ENCODE measurements at regions not wholly inside any gene's neighbourhood (a gene's known extent, or its start where the extent isn't known, plus 50 kb on each side); places are given as distances from the start of the nearest gene placed in this dataset.

GRCh38 chr9:95724253-95724991, 151.1 kb upstream of the ERCC6L2 start:
- POLR2A ChIA-PET (ENCODE audit: low non-redundant PET): no interaction called here
- no peak for TF ChIP-seq CTCF (conservative IDR thresholded peaks at IDR 0.05; ENCODE audit: low read depth, low read length)
- no peak for TF ChIP-seq EZH2 (IDR thresholded peaks at IDR 0.05; ENCODE audit: borderline replicate concordance, low read depth, low read length, poor library complexity, severe bottlenecking)
- H3K4me3 ChIP-seq (ENCODE audit: low read depth, low read length, poor library complexity, severe bottlenecking): no peak overlapping the region
- no peaks in the 10 kb centered on the region for H3K4me1 ChIP-seq (ENCODE audit: insufficient read depth, low read length, poor library complexity, severe bottlenecking)
- no peaks in the 10 kb centered on the region for H3K9me3 ChIP-seq (ENCODE audit: low read depth, low read length, poor library complexity, severe bottlenecking)
- no peaks in the 10 kb centered on the region for H3K27me3 ChIP-seq (replicated peaks; ENCODE audit: insufficient read depth, low read depth, low read length, poor library complexity)
- BruUV-seq (replicated peaks): no TSS peak
- no peak for DNase-seq (ENCODE audit: low spot score)
- intact Hi-C loops (cut with micrococcal nuclease; ENCODE audit: unreplicated experiment): loop anchor here (10.0 kb wide), 1 partner anchor 150 kb away; the partner anchor contains the start of gene ERCC6L2
- H3K36me3 ChIP-seq (ENCODE audit: insufficient read depth, low read length, poor library complexity, severe bottlenecking): no peaks in the 10 kb centered on the region
- CTCF ChIA-PET: no interaction called here
- no peak overlapping the region for H3K27ac ChIP-seq (ENCODE audit: low read depth, low read length, poor library complexity, severe bottlenecking)

- no peak overlapping the region for H3K27ac ChIP-seq (ENCODE audit: low read depth, low read length, poor library complexity, severe bottlenecking)
- H3K27me3 ChIP-seq (replicated peaks; ENCODE audit: insufficient read depth, low read depth, low read length, poor library complexity): no peaks in the 10 kb centered on the region
- no peaks in the 10 kb centered on the region for H3K36me3 ChIP-seq (ENCODE audit: insufficient read depth, low read length, poor library complexity, severe bottlenecking)
- BruUV-seq (replicated peaks): no TSS peak
- intact Hi-C loops (cut with micrococcal nuclease; ENCODE audit: unreplicated experiment): loop anchor here (10.0 kb wide), 1 partner anchor 153 kb away; the partner anchor contains the start of gene ERCC6L2
- H3K4me1 ChIP-seq (ENCODE audit: insufficient read depth, low read length, poor library complexity, severe bottlenecking): no peaks in the 10 kb centered on the region
- DNase-seq (ENCODE audit: low spot score): no peak
- no peaks in the 10 kb centered on the region for H3K9me3 ChIP-seq (ENCODE audit: low read depth, low read length, poor library complexity, severe bottlenecking)
- ChIA-PET POLR2A (ENCODE audit: low non-redundant PET) (interaction anchor here (0.6 kb wide), 1 partner anchor 176 kb away, joined by 3 read pairs; no protein-coding TSS in a partner anchor), CTCF (no interaction called here)
- TF ChIP-seq CTCF (conservative IDR thresholded peaks at IDR 0.05; ENCODE audit: low read depth, low read length) (no peak), EZH2 (IDR thresholded peaks at IDR 0.05; ENCODE audit: borderline replicate concordance, low read depth, low read length, poor library complexity, severe bottlenecking) (no peak)
- H3K4me3 ChIP-seq (ENCODE audit: low read depth, low read length, poor library complexity, severe bottlenecking): no peak overlapping the region
These were observed 153.3 kb upstream of the ERCC6L2 start for GRCh38 chr9:95722141-95722540.

- no peak for TF ChIP-seq EZH2 (IDR thresholded peaks at IDR 0.05; ENCODE audit: borderline replicate concordance, low read depth, low read length, poor library complexity, severe bottlenecking)
- TF ChIP-seq CTCF (conservative IDR thresholded peaks at IDR 0.05; ENCODE audit: low read depth, low read length): no peak
- BruUV-seq (replicated peaks): no TSS peak
- DNase-seq (ENCODE audit: low spot score): no peak
- Histone ChIP-seq H3K9me3 (ENCODE audit: low read depth, low read length, poor library complexity, severe bottlenecking) (no peaks in the 10 kb centered on the region), H3K36me3 (ENCODE audit: insufficient read depth, low read length, poor library complexity, severe bottlenecking) (no peaks in the 10 kb centered on the region), H3K4me1 (ENCODE audit: insufficient read depth, low read length, poor library complexity, severe bottlenecking) (no peaks in the 10 kb centered on the region), H3K27ac (ENCODE audit: low read depth, low read length, poor library complexity, severe bottlenecking) (no peak overlapping the region), H3K27me3 (replicated peaks; ENCODE audit: insufficient read depth, low read depth, low read length, poor library complexity) (no peaks in the 10 kb centered on the region), H3K4me3 (ENCODE audit: low read depth, low read length, poor library complexity, severe bottlenecking) (no peak overlapping the region)
- intact Hi-C loops (cut with micrococcal nuclease; ENCODE audit: unreplicated experiment): loop anchor here (10.0 kb wide), 1 partner anchor 154 kb away; the partner anchor contains the start of gene ERCC6L2
- ChIA-PET POLR2A (ENCODE audit: low non-redundant PET) (no interaction called here), CTCF (no interaction called here)
These were observed 154.4 kb upstream of the ERCC6L2 start for GRCh38 chr9:95721061-95721531.

Measured in A673 (cell line).